Lung (tissue), 11 donors: ENCODE measurements at regions not wholly inside any gene's neighbourhood (a gene's known extent, or its start where the extent isn't known, plus 50 kb on each side); places are given as distances from the start of the nearest gene placed in this dataset.
A peak's percentile ranks its signal among the peaks of the same experiment; 100 is the strongest.
"Not testable (repeated sequence)": the region's sequence is repeated elsewhere in the genome, so short reads cannot be mapped to it uniquely, and the experiment has no call there.

Experiments
- ATAC-seq: fragments of 200-7000 bp; cut with Tn5 transposase; one replicate; pipeline ENCODE4 v1.9.1; 2020; ENCODE audit warnings: moderate number of reproducible peaks; ENCODE audit not compliant: insufficient read depth, low FRiP score
- DNase-seq, 3 donors: peaks; one replicate each; pipeline ENCODE4 v3.0.0-alpha.2; 2013 to 2017
- H3K27ac ChIP-seq, 2 donors: one replicate each; pipeline ENCODE4 v1.5.1; 2013; ENCODE audit warnings: mild to moderate bottlenecking in 2 of 2, moderate library complexity in 2 of 2, control low read depth in 1 of 2, inconsistent platforms in 1 of 2, low read depth in 1 of 2, low read length in 1 of 2
- H3K27me3 ChIP-seq, 3 donors: one replicate each; pipeline ENCODE4 v1.5.1; 2013; ENCODE audit warnings: low read length in 2 of 3; ENCODE audit not compliant: control insufficient read depth in 3 of 3, insufficient read depth in 3 of 3
- H3K36me3 ChIP-seq, 4 donors: one replicate each; pipeline ENCODE4 v1.5.1; 2013; ENCODE audit warnings: low read length in 4 of 4, mild to moderate bottlenecking in 1 of 4, moderate library complexity in 1 of 4; ENCODE audit not compliant: control insufficient read depth in 4 of 4, insufficient read depth in 4 of 4
- H3K4me1 ChIP-seq, 5 donors: one replicate each; pipeline ENCODE4 v1.5.1; 2013; ENCODE audit warnings: low read length in 5 of 5, mild to moderate bottlenecking in 2 of 5, moderate library complexity in 1 of 5; ENCODE audit not compliant: control insufficient read depth in 5 of 5, insufficient read depth in 5 of 5
- H3K4me3 ChIP-seq: one replicate; pipeline ENCODE4 v1.5.1; 2013; ENCODE audit warnings: mild to moderate bottlenecking, control low read depth, moderate library complexity
- H3K9ac ChIP-seq, 2 donors: one replicate each; pipeline ENCODE4 v1.5.1; 2013; ENCODE audit warnings: low read length in 2 of 2, control low read depth in 1 of 2; ENCODE audit not compliant: insufficient read depth in 1 of 2
- H3K9me3 ChIP-seq, 4 donors: one replicate each; pipeline ENCODE4 v1.5.1; 2013; ENCODE audit warnings: low read length in 3 of 4, mild to moderate bottlenecking in 1 of 4, moderate library complexity in 1 of 4; ENCODE audit not compliant: control insufficient read depth in 4 of 4, insufficient read depth in 3 of 4
- WGBS, 2 donors: extraction: QIAGEN DNeasy Blood & Tissue Kit; methylation state at CpG; one replicate each; pipeline ENCODE4 v1.1.7; 2013; 5-methylcytosine and 5-hydroxymethylcytosine counted together
- TF ChIP-seq, protein P1 (sequence below): IDR thresholded peaks from 2 replicates; pipeline ENCODE4 v1.5.1; 2012; ENCODE audit warnings: mild to moderate bottlenecking; ENCODE audit errors: control extremely low read depth, extremely low read depth
- donor health status: control.
- donor health status: control.
- donor health status: Bipolar disorder and iron deficiency.
- donor health status: healthy.
- donor health status: DM: yes; HTN: yes; CAD: no.

DNA sequence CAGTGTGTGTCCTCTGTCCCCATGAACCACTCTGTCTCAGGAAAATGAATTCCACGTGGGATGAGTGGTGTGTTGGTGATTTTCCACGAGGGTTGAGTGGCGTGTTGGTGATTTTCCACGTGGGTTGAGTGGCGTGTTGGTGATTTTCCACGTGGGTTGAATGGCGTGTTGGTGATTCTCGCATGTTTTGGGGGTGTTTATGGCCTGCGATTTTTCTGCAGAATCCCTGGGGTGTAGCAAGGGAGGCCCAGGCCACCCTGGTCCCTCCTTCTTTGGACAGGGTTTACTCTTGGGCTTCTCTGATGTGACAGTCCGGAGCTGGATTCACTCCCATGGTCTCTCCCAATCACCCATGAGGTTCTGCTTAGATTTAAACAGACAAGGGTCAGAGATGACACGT lies 90.6 kb upstream of the FRMD1 start:
- peaks cover 0 to 5% (median 0%) of the 10 kb centered on the region in 5 donors for H3K4me1 ChIP-seq
- H3K27me3 ChIP-seq, result no peaks in the 10 kb centered on the region
- peaks cover 0 to 6% (median 0%) of the 10 kb centered on the region in 4 donors for H3K9me3 ChIP-seq
- ATAC-seq (no peak), DNase-seq (no peak)
- TF ChIP-seq, protein P1, sequence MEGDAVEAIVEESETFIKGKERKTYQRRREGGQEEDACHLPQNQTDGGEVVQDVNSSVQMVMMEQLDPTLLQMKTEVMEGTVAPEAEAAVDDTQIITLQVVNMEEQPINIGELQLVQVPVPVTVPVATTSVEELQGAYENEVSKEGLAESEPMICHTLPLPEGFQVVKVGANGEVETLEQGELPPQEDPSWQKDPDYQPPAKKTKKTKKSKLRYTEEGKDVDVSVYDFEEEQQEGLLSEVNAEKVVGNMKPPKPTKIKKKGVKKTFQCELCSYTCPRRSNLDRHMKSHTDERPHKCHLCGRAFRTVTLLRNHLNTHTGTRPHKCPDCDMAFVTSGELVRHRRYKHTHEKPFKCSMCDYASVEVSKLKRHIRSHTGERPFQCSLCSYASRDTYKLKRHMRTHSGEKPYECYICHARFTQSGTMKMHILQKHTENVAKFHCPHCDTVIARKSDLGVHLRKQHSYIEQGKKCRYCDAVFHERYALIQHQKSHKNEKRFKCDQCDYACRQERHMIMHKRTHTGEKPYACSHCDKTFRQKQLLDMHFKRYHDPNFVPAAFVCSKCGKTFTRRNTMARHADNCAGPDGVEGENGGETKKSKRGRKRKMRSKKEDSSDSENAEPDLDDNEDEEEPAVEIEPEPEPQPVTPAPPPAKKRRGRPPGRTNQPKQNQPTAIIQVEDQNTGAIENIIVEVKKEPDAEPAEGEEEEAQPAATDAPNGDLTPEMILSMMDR, result no peak
- H3K4me3 ChIP-seq, result no peak overlapping the region
- no peak overlapping the region for H3K9ac ChIP-seq
- WGBS, 2 donors, result 91 to 92% methylated on average over 11 of the region's 11 CpGs
- H3K36me3 ChIP-seq, result no peaks in the 10 kb centered on the region
- H3K27ac ChIP-seq, result no peak overlapping the region

DNA sequence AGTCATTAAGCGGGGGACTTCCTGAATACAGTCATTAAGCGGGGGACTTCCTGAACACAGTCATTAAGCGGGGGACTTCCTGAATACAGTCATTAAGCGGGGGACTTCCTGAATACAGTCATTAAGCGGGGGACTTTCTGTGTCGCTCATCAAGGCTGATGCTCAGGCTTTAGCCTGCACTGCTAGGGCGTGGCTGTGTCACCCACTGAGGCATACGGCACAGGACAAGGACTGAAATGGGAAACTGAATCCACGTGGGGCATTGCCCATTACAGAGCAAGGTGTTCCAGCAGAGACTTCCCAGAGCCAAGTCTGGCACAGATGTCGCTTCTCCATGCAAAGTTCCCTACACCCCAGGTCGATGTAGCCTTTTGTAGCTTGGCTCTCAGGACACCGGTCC lies 89.9 kb upstream of the FRMD1 start:
- H3K4me1 ChIP-seq, result not testable (repeated sequence)

DNA sequence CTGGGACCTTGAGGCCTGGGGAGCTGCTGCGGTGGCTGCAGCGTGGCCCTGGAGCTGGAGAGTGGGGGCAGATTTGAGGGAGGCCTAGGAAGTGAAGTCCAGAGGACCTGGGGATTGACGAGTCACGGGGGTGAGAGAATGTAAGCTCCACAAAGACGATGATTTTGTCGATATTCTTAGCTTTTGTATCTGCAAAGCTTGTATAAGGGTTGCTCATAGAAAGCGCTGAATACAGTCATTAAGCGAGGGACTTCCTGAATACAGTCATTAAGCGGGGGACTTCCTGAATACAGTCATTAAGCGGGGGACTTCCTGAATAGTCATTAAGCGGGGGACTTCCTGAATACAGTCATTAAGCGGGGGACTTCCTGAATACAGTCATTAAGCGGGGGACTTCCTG lies 89.3 kb upstream of the FRMD1 start:
- 82 to 84% methylated on average over 10 to 11 of the region's 13 CpGs for WGBS, 2 donors
- peaks cover 0 to 10% (median under 1%) of the 10 kb centered on the region in 5 donors for H3K4me1 ChIP-seq
- H3K27ac ChIP-seq, H3K36me3 ChIP-seq, DNase-seq, H3K9me3 ChIP-seq, ATAC-seq, H3K4me3 ChIP-seq, H3K9ac ChIP-seq, H3K27me3 ChIP-seq: not testable (repeated sequence)

More for the DNA sequence above, 89.9 kb upstream of the FRMD1 start:
- not testable (repeated sequence) for H3K9me3 ChIP-seq, H3K4me3 ChIP-seq, ATAC-seq, H3K9ac ChIP-seq, DNase-seq, H3K36me3 ChIP-seq, H3K27me3 ChIP-seq
- peak overlapping the region in 1 of 2 donors; percentile 20 for H3K27ac ChIP-seq
- WGBS, 2 donors, result 68 to 82% methylated on average over 10 of the region's 12 CpGs

DNA sequence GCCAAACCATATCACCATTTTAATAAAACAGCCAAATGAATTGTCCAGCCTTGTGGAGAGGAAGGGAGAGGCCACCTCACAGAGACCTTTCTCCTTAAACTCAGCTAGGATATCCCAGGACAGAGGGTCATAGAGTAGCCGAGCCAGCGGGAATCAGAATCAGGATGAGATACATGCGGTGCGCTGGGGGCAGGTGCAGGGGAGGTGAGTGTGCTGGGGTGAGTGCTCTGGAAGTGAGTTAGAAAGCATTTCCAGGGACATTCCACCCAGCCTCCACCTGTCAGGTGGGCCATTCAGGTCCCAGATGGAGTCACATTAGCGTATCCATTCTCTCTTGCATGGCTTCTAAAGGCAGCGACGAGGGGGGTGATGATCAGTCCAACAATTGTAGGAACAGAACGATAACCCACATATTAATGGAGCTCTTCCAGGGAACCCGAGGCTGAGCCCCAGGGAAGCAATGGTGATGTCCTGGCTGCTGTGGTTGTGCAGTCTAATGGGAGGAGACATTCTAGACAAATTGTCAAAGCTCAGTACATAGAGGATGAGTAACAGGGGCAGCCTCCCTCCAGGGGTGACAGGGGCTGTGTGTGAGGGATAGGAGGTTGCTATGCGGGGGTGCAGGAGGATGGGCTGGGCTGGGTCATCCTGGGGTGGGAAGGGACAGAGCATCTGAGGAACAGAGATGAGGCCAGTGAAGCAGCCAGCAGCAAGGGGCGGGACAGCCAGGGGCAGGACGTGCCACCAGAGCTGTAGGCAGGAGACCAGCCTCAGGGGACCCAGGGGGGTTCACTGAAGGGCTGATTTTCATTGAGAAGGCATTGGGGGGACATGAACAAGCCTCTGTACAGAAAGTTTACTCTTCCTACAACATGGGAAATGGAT lies 88.7 kb upstream of the FRMD1 start:
- TF ChIP-seq, protein P1, result no peak
- Histone ChIP-seq H3K36me3 (no peaks in the 10 kb centered on the region), H3K4me1 (peaks cover 0 to 12% (median 4%) of the 10 kb centered on the region in 5 donors), H3K9me3 (peaks cover 0 to 6% (median 0%) of the 10 kb centered on the region in 4 donors), H3K27me3 (no peaks in the 10 kb centered on the region), H3K9ac (no peak overlapping the region), H3K27ac (no peak overlapping the region), H3K4me3 (no peak overlapping the region)
- WGBS, 2 donors, result 96% methylated on average over 12 of the region's 12 CpGs
- DNase-seq (no peak), ATAC-seq (no peak)
